ENCODE measurements at regions not wholly inside any gene's neighbourhood (a gene's known extent, or its start where the extent isn't known, plus 50 kb on each side); places are given as distances from the start of the nearest gene placed in this dataset.

- no peak for DNase-seq
Observed at GRCh38 chr14:25134184-25134583, 84.2 kb upstream of the STXBP6 start.

- no peak for DNase-seq
Observed at GRCh38 chr14:25132732-25133422, 82.9 kb upstream of the STXBP6 start.

GRCh38 chr14:25132094-25132493 lies 82.1 kb upstream of the STXBP6 start:
- no peak for DNase-seq

GRCh38 chr14:25122843-25123242 lies 72.9 kb upstream of the STXBP6 start:
- no peak for DNase-seq

- no peak for DNase-seq
Observed at GRCh38 chr14:25122211-25122610, 72.3 kb upstream of the STXBP6 start.

- DNase-seq = no peak
Observed at GRCh38 chr14:25121337-25122129, 71.6 kb upstream of the STXBP6 start.

GRCh38 chr14:25120261-25120660 lies 70.3 kb upstream of the STXBP6 start:
- DNase-seq = no peak

GRCh38 chr14:25118671-25119070 lies 68.7 kb upstream of the STXBP6 start:
- DNase-seq = no peak

- no peak for DNase-seq
Observed at GRCh38 chr14:25117342-25117741, 67.4 kb upstream of the STXBP6 start.

- no peak for DNase-seq
Observed at GRCh38 chr14:25116607-25117006, 66.7 kb upstream of the STXBP6 start.

GRCh38 chr14:25113394-25113793 lies 63.4 kb upstream of the STXBP6 start:
- DNase-seq = no peak

- no peak for DNase-seq
Observed at GRCh38 chr14:25111061-25111601, 61.2 kb upstream of the STXBP6 start.

- DNase-seq = no peak
Observed at GRCh38 chr14:25110106-25110505, 60.2 kb upstream of the STXBP6 start.

GRCh38 chr14:25108959-25109358 lies 59.0 kb upstream of the STXBP6 start:
- no peak for DNase-seq

- DNase-seq = no peak
Observed at GRCh38 chr14:25108291-25108690, 58.3 kb upstream of the STXBP6 start.

GRCh38 chr14:25103820-25104219 lies 53.9 kb upstream of the STXBP6 start:
- no peak for DNase-seq

GRCh38 chr14:25103271-25103670 lies 53.3 kb upstream of the STXBP6 start:
- no peak for DNase-seq

GRCh38 chr14:25102788-25103187 lies 52.8 kb upstream of the STXBP6 start:
- DNase-seq = no peak

- DNase-seq = no peak
Observed at GRCh38 chr14:25101276-25101675, 51.3 kb upstream of the STXBP6 start.

Measured in GF-D8 (cell line).